Activated B cell treated with CpG ODN at 0.5 μM for 24 hours (primary cell): ENCODE measurements at regions not wholly inside any gene's neighbourhood (a gene's known extent, or its start where the extent isn't known, plus 50 kb on each side); places are given as distances from the start of the nearest gene placed in this dataset.

ENCODE experiments used
- ATAC-seq: fragments of 200-7000 bp; cut with Tn5 transposase; one replicate; pipeline ENCODE4 v1.10.0; 2021; ENCODE audit warnings: low read depth, mild to moderate bottlenecking, moderate library complexity
- CTCF ChIA-PET: fragments of 350-600 bp; sonication (Branson Sonifier 250); formaldehyde crosslinking; loops from one replicate; lab custom pipeline; 2021; ENCODE audit warnings: antibody characterized with exemption; lab: Charles Lee
- POLR2A ChIA-PET: fragments of 350-600 bp; sonication (Branson Sonifier 250); formaldehyde crosslinking; loops from one replicate; lab custom pipeline; 2021; ENCODE audit warnings: antibody characterized with exemption; lab: Charles Lee
- DNase-seq: peaks from one replicate; pipeline ENCODE4 v3.0.0; 2022
- H3K27ac Mint-ChIP-seq: one replicate; pipeline ENCODE4 v1.8.0; 2020; ENCODE audit warnings: mixed read lengths
- H3K27me3 Mint-ChIP-seq: one replicate; pipeline ENCODE4 v1.8.0; 2021; ENCODE audit warnings: mixed read lengths
- H3K36me3 Mint-ChIP-seq: one replicate; pipeline ENCODE4 v1.8.0; 2021; ENCODE audit warnings: low read depth, mixed read lengths
- H3K4me1 Mint-ChIP-seq: one replicate; pipeline ENCODE4 v1.8.0; 2021; ENCODE audit warnings: mixed read lengths
- H3K4me3 Mint-ChIP-seq: one replicate; pipeline ENCODE4 v1.8.0; 2020; ENCODE audit warnings: mild to moderate bottlenecking, mixed read lengths
- H3K9me3 Mint-ChIP-seq: one replicate; pipeline ENCODE4 v1.8.0; 2020; ENCODE audit warnings: mixed read lengths
- CTCF ChIP-seq: fragments of 200-600 bp; IDR thresholded peaks from one replicate; pipeline ENCODE4 v1.8.0; 2022; ENCODE audit warnings: antibody characterized with exemption, mild to moderate bottlenecking
- intact Hi-C: fragments of 100-400 bp; cut with micrococcal nuclease; formaldehyde crosslinking; loops from one replicate; pipeline ENCODE4 v1.15.1; 2024

GRCh38 chr4:105036991-105037390 lies 109.7 kb upstream of the TET2 start:
- Mint-ChIP-seq H3K27me3 (peaks cover 1% of the 10 kb centered on the region), H3K4me3 (no peak overlapping the region), H3K27ac (no peak overlapping the region), H3K9me3 (peaks cover 9% of the 10 kb centered on the region), H3K4me1 (no peaks in the 10 kb centered on the region), H3K36me3 (no peaks in the 10 kb centered on the region)
- DNase-seq (no peak), ATAC-seq (no peak)
- CTCF ChIA-PET = no interaction called here
- no peak for TF ChIP-seq CTCF
- POLR2A ChIA-PET = no interaction called here
- intact Hi-C loops = no loop called here

- no peak overlapping the region for H3K4me3 Mint-ChIP-seq
- ChIA-PET CTCF (no interaction called here), POLR2A (no interaction called here)
- DNase-seq (no peak), ATAC-seq (no peak)
- no peaks in the 10 kb centered on the region for H3K27me3 Mint-ChIP-seq
- H3K36me3 Mint-ChIP-seq = no peaks in the 10 kb centered on the region
- intact Hi-C loops = no loop called here
- H3K27ac Mint-ChIP-seq = no peak overlapping the region
- no peaks in the 10 kb centered on the region for H3K4me1 Mint-ChIP-seq
- peaks cover 14% of the 10 kb centered on the region for H3K9me3 Mint-ChIP-seq
- no peak for TF ChIP-seq CTCF
Observed at GRCh38 chr4:105042451-105042850, 104.2 kb upstream of the TET2 start.

DNA sequence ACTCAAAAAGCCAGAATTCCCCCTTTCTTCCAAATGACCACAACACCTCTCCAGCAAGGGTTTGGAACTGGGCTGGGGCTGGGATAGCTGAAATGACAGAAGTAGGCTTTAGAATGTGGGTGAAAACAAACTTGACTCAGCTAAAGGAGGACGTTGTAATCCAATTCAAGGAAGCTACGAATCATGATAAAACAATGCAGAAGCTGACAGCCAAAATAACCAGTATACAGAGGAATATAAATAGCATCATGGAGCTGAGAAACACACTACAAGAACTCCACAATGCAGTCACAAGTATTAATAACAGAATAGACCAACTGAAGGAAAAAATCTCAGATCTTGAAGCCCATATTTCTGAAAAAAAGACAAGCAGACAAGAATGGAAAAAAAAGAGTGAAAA lies 95.8 kb upstream of the TET2 start:
- intact Hi-C loops = loop anchor here (10.0 kb wide), 1 partner anchor 46 kb away; no protein-coding TSS in a partner anchor
- Mint-ChIP-seq H3K4me3 (no peak overlapping the region), H3K9me3 (peaks cover 11% of the 10 kb centered on the region), H3K4me1 (no peaks in the 10 kb centered on the region), H3K27ac (no peak overlapping the region), H3K36me3 (no peaks in the 10 kb centered on the region), H3K27me3 (peaks cover 3% of the 10 kb centered on the region)
- ChIA-PET POLR2A (no interaction called here), CTCF (no interaction called here)
- no peak for ATAC-seq
- TF ChIP-seq CTCF = no peak
- no peak for DNase-seq

GRCh38 chr4:105057370-105058105 lies 89.1 kb upstream of the TET2 start:
- no peak for DNase-seq
- no peak for TF ChIP-seq CTCF
- intact Hi-C loops = loop anchor here (10.0 kb wide), 1 partner anchor 53 kb away; no protein-coding TSS in a partner anchor
- ChIA-PET CTCF (no interaction called here), POLR2A (interaction anchor here (0.9 to 1.0 kb wide), 2 partner anchors 415 to 416 kb away, joined by 3 read pairs; partner anchors contain the start of gene PPA2)
- Mint-ChIP-seq H3K36me3 (no peaks in the 10 kb centered on the region), H3K27ac (peak overlapping the region; percentile 48), H3K9me3 (peaks cover 5% of the 10 kb centered on the region), H3K27me3 (no peaks in the 10 kb centered on the region), H3K4me1 (peaks cover 46% of the 10 kb centered on the region), H3K4me3 (peak overlapping the region; percentile 1)
- no peak for ATAC-seq

DNA sequence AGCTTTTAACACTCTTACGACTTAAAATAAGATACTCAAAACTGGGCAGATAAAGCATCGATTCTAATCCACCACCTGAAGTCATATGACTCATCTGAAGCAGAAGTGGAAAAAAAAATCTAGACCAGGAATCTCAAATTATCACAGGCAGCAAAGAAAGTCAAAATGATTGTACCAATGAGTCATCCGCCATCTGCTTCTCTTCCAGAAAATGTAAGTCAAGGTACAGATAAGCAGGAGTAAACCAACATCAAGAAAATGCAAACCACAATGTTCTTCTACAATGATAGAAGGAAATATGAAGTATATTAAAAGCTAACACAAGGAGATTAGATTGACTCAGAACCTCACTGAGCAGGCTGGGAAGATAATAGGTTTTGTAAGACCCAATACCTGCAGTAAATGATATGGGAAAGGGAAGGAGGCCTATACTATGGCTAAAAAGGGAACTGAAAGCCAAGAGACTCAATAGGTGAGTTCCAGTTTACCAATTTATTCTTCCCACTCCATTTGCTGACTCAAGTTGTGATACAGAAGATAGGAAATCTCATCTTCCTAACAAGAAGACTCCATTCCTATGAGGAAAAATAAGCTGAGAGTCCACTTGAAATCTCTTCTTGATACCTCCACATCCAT lies 88.4 kb upstream of the TET2 start:
- H3K9me3 Mint-ChIP-seq = no peaks in the 10 kb centered on the region
- TF ChIP-seq CTCF = no peak
- H3K27ac Mint-ChIP-seq = peak overlapping the region; percentile 48
- H3K27me3 Mint-ChIP-seq = no peaks in the 10 kb centered on the region
- no peaks in the 10 kb centered on the region for H3K36me3 Mint-ChIP-seq
- ATAC-seq (no peak), DNase-seq (no peak)
- ChIA-PET CTCF (no interaction called here), POLR2A (interaction anchor here (0.9 to 1.0 kb wide), 2 partner anchors 415 to 416 kb away, joined by 3 read pairs; partner anchors contain the start of gene PPA2)
- H3K4me1 Mint-ChIP-seq = peaks cover 46% of the 10 kb centered on the region
- intact Hi-C loops = loop anchor here (10.0 kb wide), 1 partner anchor 53 kb away; no protein-coding TSS in a partner anchor
- peak overlapping the region; percentile 1 for H3K4me3 Mint-ChIP-seq
